MM.1S (cell line): ENCODE measurements at regions not wholly inside any gene's neighbourhood (a gene's known extent, or its start where the extent isn't known, plus 50 kb on each side); places are given as distances from the start of the nearest gene placed in this dataset.

ENCODE experiments used
- EZH2 ChIP-seq: fragments of 300-600 bp; sonication (generic); optimal IDR thresholded peaks from 2 replicates; pipeline ENCODE3; 2017; ENCODE audit warnings: low read depth, mild to moderate bottlenecking, antibody characterized with exemption, low read length, mixed read lengths
- EZH2phosphoT487 ChIP-seq: fragments of 300-600 bp; sonication (generic); IDR thresholded peaks from 2 replicates; pipeline ENCODE4 v1.6.1; 2018; ENCODE audit warnings: antibody characterized with exemption, low read length
- TF ChIP-seq, protein P1 (sequence below): fragments of 300-600 bp; sonication (generic); IDR thresholded peaks from 2 replicates; pipeline ENCODE4 v1.5.1; 2016; ENCODE audit warnings: antibody characterized with exemption, low read length, mixed read lengths

DNA sequence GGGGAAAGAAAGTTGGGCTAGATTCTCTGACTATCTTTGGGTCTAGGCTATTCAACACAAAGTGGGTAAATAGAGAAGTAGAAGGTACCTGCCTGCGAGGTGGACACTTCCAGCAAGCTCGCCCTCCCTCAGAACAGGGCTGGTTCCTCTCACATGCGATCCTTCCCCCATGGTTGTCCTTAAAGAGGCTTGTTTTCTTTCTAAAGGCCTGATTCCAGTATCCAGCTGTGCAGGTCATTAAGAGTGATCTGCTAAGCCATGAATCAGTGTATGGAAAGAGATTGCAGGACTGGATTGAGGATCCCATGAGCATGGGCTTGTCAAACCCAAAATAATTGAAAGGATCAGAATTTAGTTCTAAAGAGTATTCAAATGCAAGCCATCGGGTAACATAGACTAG lies 189.0 kb downstream of the URB2 start:
- TF ChIP-seq, protein P1, sequence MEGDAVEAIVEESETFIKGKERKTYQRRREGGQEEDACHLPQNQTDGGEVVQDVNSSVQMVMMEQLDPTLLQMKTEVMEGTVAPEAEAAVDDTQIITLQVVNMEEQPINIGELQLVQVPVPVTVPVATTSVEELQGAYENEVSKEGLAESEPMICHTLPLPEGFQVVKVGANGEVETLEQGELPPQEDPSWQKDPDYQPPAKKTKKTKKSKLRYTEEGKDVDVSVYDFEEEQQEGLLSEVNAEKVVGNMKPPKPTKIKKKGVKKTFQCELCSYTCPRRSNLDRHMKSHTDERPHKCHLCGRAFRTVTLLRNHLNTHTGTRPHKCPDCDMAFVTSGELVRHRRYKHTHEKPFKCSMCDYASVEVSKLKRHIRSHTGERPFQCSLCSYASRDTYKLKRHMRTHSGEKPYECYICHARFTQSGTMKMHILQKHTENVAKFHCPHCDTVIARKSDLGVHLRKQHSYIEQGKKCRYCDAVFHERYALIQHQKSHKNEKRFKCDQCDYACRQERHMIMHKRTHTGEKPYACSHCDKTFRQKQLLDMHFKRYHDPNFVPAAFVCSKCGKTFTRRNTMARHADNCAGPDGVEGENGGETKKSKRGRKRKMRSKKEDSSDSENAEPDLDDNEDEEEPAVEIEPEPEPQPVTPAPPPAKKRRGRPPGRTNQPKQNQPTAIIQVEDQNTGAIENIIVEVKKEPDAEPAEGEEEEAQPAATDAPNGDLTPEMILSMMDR: no peak
- TF ChIP-seq EZH2phosphoT487 (no peak), EZH2 (no peak)
